ENCODE measurements at regions not wholly inside any gene's neighbourhood (a gene's known extent, or its start where the extent isn't known, plus 50 kb on each side); places are given as distances from the start of the nearest gene placed in this dataset.

- no peak for DNase-seq (ENCODE audit: low spot score)
These were observed 161.2 kb downstream of the FOXO1 start for GRCh38 chr13:40505196-40505595.

Data from SW480 (cell line).